ENCODE measurements at regions not wholly inside any gene's neighbourhood (a gene's known extent, or its start where the extent isn't known, plus 50 kb on each side); places are given as distances from the start of the nearest gene placed in this dataset.

- no peak overlapping the region for H3K4me2 ChIP-seq (ENCODE audit: low read length)
- RAD21 ChIA-PET (ENCODE audit: low non-redundant PET in 1 of 2, low total read pairs in 2 of 2, uncharacterized antibody in 2 of 2, unreplicated experiment in 2 of 2) = no interaction called here
- no peaks in the 10 kb centered on the region for H3K27me3 ChIP-seq (ENCODE audit: insufficient read depth, low read length)
- POLR2A ChIA-PET = interaction anchor here (1.0 to 1.1 kb wide), 2 partner anchors 8 to 43 kb away, joined by 3 read pairs; no protein-coding TSS in a partner anchor
- H3K4me1 ChIP-seq (ENCODE audit: control insufficient read depth in 1 of 2, insufficient read depth in 2 of 2, low read length in 2 of 2) = peaks cover 66 to 94% of the 10 kb centered on the region in 2 experiments; a peak in 3 of 4 replicates
- H3K9ac ChIP-seq (ENCODE audit: low read length) = no peak overlapping the region
- BruUV-seq (replicated peaks) = no TSS peak
- CTCF ChIA-PET = interaction anchor here (0.6 kb wide), 1 partner anchor 10 kb away, joined by 3 read pairs; no protein-coding TSS in a partner anchor
- H3K4me3 ChIP-seq (replicated peaks in 1 of 2; ENCODE audit: low read depth in 1 of 2, low read length in 2 of 2) = no peak overlapping the region
- H3K36me3 ChIP-seq (ENCODE audit: control insufficient read depth in 1 of 2, insufficient read depth in 2 of 2, low read length in 2 of 2) = peaks cover 25 to 72% of the 10 kb centered on the region in 2 experiments
- H3K79me2 ChIP-seq (ENCODE audit: insufficient read depth, low read length) = peaks cover 100% of the 10 kb centered on the region
- TF ChIP-seq CBX3 (IDR thresholded peaks at IDR 0.05; ENCODE audit: low read depth) (no peak), MAX (IDR thresholded peaks at IDR 0.05) (no peak; the same call in 1 of the 2 replicates), POLR2A (IDR thresholded peaks at IDR 0.05; ENCODE audit: borderline replicate concordance, extremely low read depth, insufficient read depth, insufficient read length) (no peak), YY1 (IDR thresholded peaks at IDR 0.05; ENCODE audit: extremely low read depth, insufficient replicate concordance, low read depth, low read length) (no peak), TCF7L2 (IDR thresholded peaks at IDR 0.05; ENCODE audit: borderline replicate concordance, extremely low read depth, insufficient read depth, insufficient read length) (no peak), REST (IDR thresholded peaks at IDR 0.05; ENCODE audit: low read depth) (no peak), EZH2 (IDR thresholded peaks at IDR 0.05) (no peak), ZNF274 (IDR thresholded peaks at IDR 0.05; ENCODE audit: low read depth, low read length) (no peak), CTCF (IDR thresholded peaks at IDR 0.05 in 2 of 3, conservative IDR thresholded peaks at IDR 0.05 in 1 of 3; ENCODE audit: borderline replicate concordance in 1 of 3, insufficient read depth in 1 of 3, low read depth in 2 of 3, low read length in 2 of 3) (no peak), ATF3 (IDR thresholded peaks at IDR 0.05) (no peak), FOSL1 (IDR thresholded peaks at IDR 0.05; ENCODE audit: low read depth) (no peak), ELF1 (IDR thresholded peaks at IDR 0.05; ENCODE audit: borderline replicate concordance, low read depth) (no peak), CEBPB (IDR thresholded peaks at IDR 0.05; ENCODE audit: low read depth) (no peak), SRF (IDR thresholded peaks at IDR 0.05; ENCODE audit: low read depth) (no peak), SP1 (IDR thresholded peaks at IDR 0.05; ENCODE audit: low read depth) (no peak), EGR1 (IDR thresholded peaks at IDR 0.05; ENCODE audit: low read depth) (no peak), EZH2phosphoT487 (IDR thresholded peaks at IDR 0.05; ENCODE audit: borderline replicate concordance) (no peak), RAD21 (IDR thresholded peaks at IDR 0.05; ENCODE audit: low read depth) (no peak), SIN3A (IDR thresholded peaks at IDR 0.05; ENCODE audit: low read depth) (no peak)
- peak overlapping the region; percentile 91 for H3K27ac ChIP-seq (ENCODE audit: low read depth, low read length)
- H3K9me3 ChIP-seq (ENCODE audit: control insufficient read depth in 1 of 2, insufficient read depth in 1 of 2, low read depth in 1 of 2, low read length in 2 of 2) = no peaks in the 10 kb centered on the region
- H2AFZ ChIP-seq (ENCODE audit: low read depth, low read length, poor library complexity, severe bottlenecking) = no peak overlapping the region
- no peaks in the 10 kb centered on the region for H4K20me1 ChIP-seq (ENCODE audit: insufficient read depth)
- ATAC-seq (no peak), DNase-seq (ENCODE audit: low read depth, low spot score) (no peak)
- no peaks in the 10 kb centered on the region for H3K9me2 ChIP-seq (ENCODE audit: insufficient read depth)
- intact Hi-C loops (cut with micrococcal nuclease) = no loop called here
Observed at GRCh38 chr7:130951976-130952876, 218.2 kb upstream of the KLF14 start.
